ENCODE measurements at regions not wholly inside any gene's neighbourhood (a gene's known extent, or its start where the extent isn't known, plus 50 kb on each side); places are given as distances from the start of the nearest gene placed in this dataset.

DNA sequence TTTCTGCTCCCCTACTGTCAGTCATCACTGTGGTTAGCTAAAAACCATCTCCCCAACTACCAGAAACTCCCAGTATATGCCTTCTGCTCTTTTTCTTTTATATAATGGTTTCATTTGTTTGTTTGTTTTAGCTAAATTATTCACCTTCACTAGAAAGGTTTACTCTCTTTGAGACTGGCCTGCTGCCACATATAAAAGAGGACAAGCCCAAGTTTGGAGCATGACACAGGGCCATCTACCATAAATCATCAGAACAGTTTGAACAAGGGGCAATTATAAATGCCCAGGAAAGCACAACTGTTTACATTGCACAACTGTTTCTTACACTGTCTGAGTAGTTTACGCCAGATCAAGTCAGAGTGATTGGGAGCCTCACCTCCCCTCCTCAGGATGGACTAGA is 471.0 kb upstream of the PIK3C3 start:
- TF ChIP-seq, protein P1, sequence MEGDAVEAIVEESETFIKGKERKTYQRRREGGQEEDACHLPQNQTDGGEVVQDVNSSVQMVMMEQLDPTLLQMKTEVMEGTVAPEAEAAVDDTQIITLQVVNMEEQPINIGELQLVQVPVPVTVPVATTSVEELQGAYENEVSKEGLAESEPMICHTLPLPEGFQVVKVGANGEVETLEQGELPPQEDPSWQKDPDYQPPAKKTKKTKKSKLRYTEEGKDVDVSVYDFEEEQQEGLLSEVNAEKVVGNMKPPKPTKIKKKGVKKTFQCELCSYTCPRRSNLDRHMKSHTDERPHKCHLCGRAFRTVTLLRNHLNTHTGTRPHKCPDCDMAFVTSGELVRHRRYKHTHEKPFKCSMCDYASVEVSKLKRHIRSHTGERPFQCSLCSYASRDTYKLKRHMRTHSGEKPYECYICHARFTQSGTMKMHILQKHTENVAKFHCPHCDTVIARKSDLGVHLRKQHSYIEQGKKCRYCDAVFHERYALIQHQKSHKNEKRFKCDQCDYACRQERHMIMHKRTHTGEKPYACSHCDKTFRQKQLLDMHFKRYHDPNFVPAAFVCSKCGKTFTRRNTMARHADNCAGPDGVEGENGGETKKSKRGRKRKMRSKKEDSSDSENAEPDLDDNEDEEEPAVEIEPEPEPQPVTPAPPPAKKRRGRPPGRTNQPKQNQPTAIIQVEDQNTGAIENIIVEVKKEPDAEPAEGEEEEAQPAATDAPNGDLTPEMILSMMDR (IDR thresholded peaks at IDR 0.05): no peak
- TF ChIP-seq POLR2A (IDR thresholded peaks at IDR 0.05): no peak
